DND-41 (cell line): ENCODE measurements at regions not wholly inside any gene's neighbourhood (a gene's known extent, or its start where the extent isn't known, plus 50 kb on each side); places are given as distances from the start of the nearest gene placed in this dataset.

ENCODE experiments used
- EZH2 ChIP-seq: IDR thresholded peaks from 3 replicates; pipeline ENCODE4 v1.6.1; 2012; ENCODE audit warnings: borderline replicate concordance, low read depth, mild to moderate bottlenecking, moderate library complexity, low read length, inconsistent platforms; ENCODE audit not compliant: severe bottlenecking
- TF ChIP-seq, protein P1 (sequence below): IDR thresholded peaks from 2 replicates; pipeline ENCODE4 v1.5.1; 2012; ENCODE audit warnings: borderline replicate concordance, low read length, moderate library complexity, mild to moderate bottlenecking; ENCODE audit not compliant: poor library complexity, severe bottlenecking; ENCODE audit errors: extremely low read depth

DNA sequence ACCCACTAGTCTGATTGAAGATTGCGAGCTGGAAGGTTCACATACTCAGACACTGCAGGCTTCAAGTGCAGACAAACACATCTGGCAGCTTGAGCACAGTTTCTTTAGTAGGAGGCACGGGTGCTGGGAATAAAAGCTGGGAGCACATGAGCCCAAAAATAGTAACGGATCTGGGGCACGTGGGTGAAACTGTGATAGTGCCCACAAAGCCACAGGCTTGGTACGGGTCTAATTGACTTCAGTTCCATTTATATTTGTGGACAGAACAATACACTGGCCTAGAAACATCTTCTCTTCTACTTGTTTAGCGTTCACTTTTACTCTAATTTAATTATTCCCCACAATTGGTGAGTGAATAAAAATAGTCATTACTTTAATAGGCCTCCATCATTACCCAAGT, 2370.7 kb downstream of the PCDH7 start:
- TF ChIP-seq, protein P1, sequence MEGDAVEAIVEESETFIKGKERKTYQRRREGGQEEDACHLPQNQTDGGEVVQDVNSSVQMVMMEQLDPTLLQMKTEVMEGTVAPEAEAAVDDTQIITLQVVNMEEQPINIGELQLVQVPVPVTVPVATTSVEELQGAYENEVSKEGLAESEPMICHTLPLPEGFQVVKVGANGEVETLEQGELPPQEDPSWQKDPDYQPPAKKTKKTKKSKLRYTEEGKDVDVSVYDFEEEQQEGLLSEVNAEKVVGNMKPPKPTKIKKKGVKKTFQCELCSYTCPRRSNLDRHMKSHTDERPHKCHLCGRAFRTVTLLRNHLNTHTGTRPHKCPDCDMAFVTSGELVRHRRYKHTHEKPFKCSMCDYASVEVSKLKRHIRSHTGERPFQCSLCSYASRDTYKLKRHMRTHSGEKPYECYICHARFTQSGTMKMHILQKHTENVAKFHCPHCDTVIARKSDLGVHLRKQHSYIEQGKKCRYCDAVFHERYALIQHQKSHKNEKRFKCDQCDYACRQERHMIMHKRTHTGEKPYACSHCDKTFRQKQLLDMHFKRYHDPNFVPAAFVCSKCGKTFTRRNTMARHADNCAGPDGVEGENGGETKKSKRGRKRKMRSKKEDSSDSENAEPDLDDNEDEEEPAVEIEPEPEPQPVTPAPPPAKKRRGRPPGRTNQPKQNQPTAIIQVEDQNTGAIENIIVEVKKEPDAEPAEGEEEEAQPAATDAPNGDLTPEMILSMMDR: no peak
- no peak for TF ChIP-seq EZH2
